ENCODE measurements at regions not wholly inside any gene's neighbourhood (a gene's known extent, or its start where the extent isn't known, plus 50 kb on each side); places are given as distances from the start of the nearest gene placed in this dataset.
A peak's percentile ranks its signal among the peaks of the same experiment; 100 is the strongest.
"Not testable (repeated sequence)": the region's sequence is repeated elsewhere in the genome, so short reads cannot be mapped to it uniquely, and the experiment has no call there.

GRCh38 chr16:32740766-32741499 is 65.0 kb upstream of the TP53TG3 start:
- intact Hi-C loops (cut with DNase I); H3K4me1 ChIP-seq (ENCODE audit: control insufficient read depth, insufficient read depth, low read length): not testable (repeated sequence)
- peak; percentile 47 to 68 for ATAC-seq

More at GRCh38 chr16:32740766-32741499, 65.0 kb upstream of the TP53TG3 start:
- H3K9me3 ChIP-seq (ENCODE audit: control insufficient read depth, low read length); H3K4me3 ChIP-seq (ENCODE audit: low read length); H3K27me3 ChIP-seq (ENCODE audit: control insufficient read depth, insufficient read depth); H3K27ac ChIP-seq (ENCODE audit: low read length); DNase-seq: not testable (repeated sequence)
- 53% methylated on average over 9 of the region's 60 CpGs for WGBS

All from right cardiac atrium (tissue), 5 donors.